Activated CD8-positive, alpha-beta T cell treated with anti-CD3 and anti-CD28 coated beads for 36 hours (primary cell): ENCODE measurements at regions not wholly inside any gene's neighbourhood (a gene's known extent, or its start where the extent isn't known, plus 50 kb on each side); places are given as distances from the start of the nearest gene placed in this dataset.

Source experiments
- ATAC-seq: fragments of 200-7000 bp; cut with Tn5 transposase; one replicate; pipeline ENCODE4 v1.10.0; 2021; ENCODE audit warnings: mild to moderate bottlenecking, moderate library complexity
- CTCF ChIA-PET: fragments of 350-600 bp; sonication (Branson Sonifier 250); formaldehyde crosslinking; loops from one replicate; lab custom pipeline; 2021; ENCODE audit warnings: antibody characterized with exemption; lab: Charles Lee
- POLR2A ChIA-PET: fragments of 350-600 bp; sonication (Branson Sonifier 250); formaldehyde crosslinking; loops from one replicate; lab custom pipeline; 2021; ENCODE audit warnings: antibody characterized with exemption; lab: Charles Lee
- DNase-seq: peaks from one replicate; pipeline ENCODE4 v3.0.0-alpha.2; 2020
- H3K27ac Mint-ChIP-seq: one replicate; pipeline ENCODE4 v1.8.0; 2021; ENCODE audit warnings: mild to moderate bottlenecking, mixed read lengths
- H3K27me3 Mint-ChIP-seq: one replicate; pipeline ENCODE4 v1.8.0; 2021; ENCODE audit warnings: mixed read lengths
- H3K36me3 Mint-ChIP-seq: one replicate; pipeline ENCODE4 v1.8.0; 2021; ENCODE audit warnings: low read depth, mixed read lengths
- H3K4me1 Mint-ChIP-seq: one replicate; pipeline ENCODE4 v1.8.0; 2021; ENCODE audit warnings: low read depth, mixed read lengths
- H3K4me3 Mint-ChIP-seq: one replicate; pipeline ENCODE4 v1.8.0; 2021; ENCODE audit warnings: mild to moderate bottlenecking, moderate library complexity, mixed read lengths
- H3K9me3 Mint-ChIP-seq: one replicate; pipeline ENCODE4 v1.8.0; 2021; ENCODE audit warnings: mixed read lengths
- CTCF ChIP-seq: fragments of 200-600 bp; IDR thresholded peaks from one replicate; pipeline ENCODE4 v1.8.0; 2022; ENCODE audit warnings: antibody characterized with exemption, mild to moderate bottlenecking
- intact Hi-C: fragments of 100-400 bp; cut with micrococcal nuclease; formaldehyde crosslinking; loops from one replicate; pipeline ENCODE4 v1.10.0; 2022

GRCh38 chr18:77676910-77677309 is 427.3 kb downstream of the GALR1 start:
- DNase-seq (no peak), ATAC-seq (no peak)
- H3K36me3 Mint-ChIP-seq = no peaks in the 10 kb centered on the region
- H3K4me3 Mint-ChIP-seq = no peak overlapping the region
- no peaks in the 10 kb centered on the region for H3K9me3 Mint-ChIP-seq
- CTCF ChIA-PET = no interaction called here
- TF ChIP-seq CTCF = no peak
- POLR2A ChIA-PET = no interaction called here
- H3K4me1 Mint-ChIP-seq = no peaks in the 10 kb centered on the region
- intact Hi-C loops = no loop called here
- no peak overlapping the region for H3K27ac Mint-ChIP-seq
- peaks cover 17% of the 10 kb centered on the region for H3K27me3 Mint-ChIP-seq

DNA sequence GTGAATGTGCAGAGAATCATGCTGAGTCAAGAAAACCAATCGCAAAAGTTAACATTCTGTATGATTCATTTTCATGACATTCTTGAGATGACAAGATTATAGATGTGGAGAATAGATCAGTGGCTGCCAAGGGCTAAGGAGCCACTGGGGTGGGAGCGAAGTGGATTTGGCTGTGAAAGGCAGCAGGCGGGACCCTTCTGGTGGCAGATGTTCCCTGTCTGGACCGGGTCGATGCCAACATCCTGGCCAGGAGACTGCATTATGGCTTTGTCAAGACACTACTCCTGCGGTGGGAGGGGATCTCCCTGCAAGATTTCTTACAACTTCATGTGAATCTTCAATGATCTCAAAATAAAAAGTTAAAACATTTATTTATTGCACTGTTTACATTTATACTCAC is 427.9 kb downstream of the GALR1 start:
- H3K9me3 Mint-ChIP-seq = no peaks in the 10 kb centered on the region
- ChIA-PET POLR2A (no interaction called here), CTCF (no interaction called here)
- no peak overlapping the region for H3K27ac Mint-ChIP-seq
- no peak for TF ChIP-seq CTCF
- no peaks in the 10 kb centered on the region for H3K36me3 Mint-ChIP-seq
- H3K4me3 Mint-ChIP-seq = no peak overlapping the region
- H3K4me1 Mint-ChIP-seq = no peaks in the 10 kb centered on the region
- peaks cover 17% of the 10 kb centered on the region for H3K27me3 Mint-ChIP-seq
- intact Hi-C loops = no loop called here
- ATAC-seq (no peak), DNase-seq (no peak)

- Mint-ChIP-seq H3K4me3 (no peak overlapping the region), H3K9me3 (no peaks in the 10 kb centered on the region), H3K4me1 (no peaks in the 10 kb centered on the region), H3K27ac (no peak overlapping the region), H3K36me3 (no peaks in the 10 kb centered on the region), H3K27me3 (peaks cover 15% of the 10 kb centered on the region)
- DNase-seq (no peak), ATAC-seq (no peak)
- intact Hi-C loops = no loop called here
- ChIA-PET POLR2A (no interaction called here), CTCF (no interaction called here)
- no peak for TF ChIP-seq CTCF
These were observed 430.2 kb downstream of the GALR1 start for GRCh38 chr18:77679869-77680268.

- no peak for TF ChIP-seq CTCF
- ChIA-PET CTCF (no interaction called here), POLR2A (no interaction called here)
- Mint-ChIP-seq H3K4me3 (no peak overlapping the region), H3K9me3 (no peaks in the 10 kb centered on the region), H3K27me3 (peaks cover 7% of the 10 kb centered on the region), H3K36me3 (no peaks in the 10 kb centered on the region), H3K4me1 (no peaks in the 10 kb centered on the region), H3K27ac (no peak overlapping the region)
- intact Hi-C loops = no loop called here
- ATAC-seq (no peak), DNase-seq (no peak)
These were observed 450.4 kb downstream of the GALR1 start for GRCh38 chr18:77700051-77700450.

DNA sequence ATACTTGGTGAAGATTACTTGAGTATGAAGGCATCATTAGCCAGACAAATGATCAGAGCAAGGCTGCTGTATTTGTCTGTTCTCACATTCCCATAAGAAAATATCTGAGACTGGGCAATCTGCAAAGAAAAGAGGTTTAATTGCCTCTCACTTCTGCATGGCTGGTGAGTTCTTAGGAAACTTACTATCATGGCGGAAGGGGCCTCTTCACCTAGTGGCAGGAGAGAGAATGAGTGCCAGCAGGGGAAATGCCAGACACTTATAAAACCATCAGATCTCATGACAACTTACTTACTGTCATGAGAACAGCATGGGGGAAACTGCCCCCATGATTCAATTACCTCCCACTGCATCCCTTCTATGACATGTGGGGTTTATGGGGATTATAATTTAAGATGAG is 452.3 kb downstream of the GALR1 start:
- CTCF ChIA-PET = no interaction called here

More for the DNA sequence above, 452.3 kb downstream of the GALR1 start:
- H3K36me3 Mint-ChIP-seq = no peaks in the 10 kb centered on the region
- H3K4me1 Mint-ChIP-seq = no peaks in the 10 kb centered on the region
- ATAC-seq (no peak), DNase-seq (no peak)
- no peaks in the 10 kb centered on the region for H3K9me3 Mint-ChIP-seq
- intact Hi-C loops = no loop called here
- H3K27me3 Mint-ChIP-seq = peaks cover 12% of the 10 kb centered on the region
- no peak for TF ChIP-seq CTCF
- POLR2A ChIA-PET = no interaction called here
- H3K27ac Mint-ChIP-seq = no peak overlapping the region
- H3K4me3 Mint-ChIP-seq = no peak overlapping the region
